HEK293 (cell line): ENCODE measurements at regions not wholly inside any gene's neighbourhood (a gene's known extent, or its start where the extent isn't known, plus 50 kb on each side); places are given as distances from the start of the nearest gene placed in this dataset.

ENCODE experiments used
- CTCF ChIA-PET: fragments of 350-600 bp; formaldehyde crosslinking; extraction: SDS; loops from one replicate; lab custom pipeline; 2021; ENCODE audit warnings: antibody characterized with exemption; lab: Yijun Ruan, JAX
- POLR2A ChIA-PET: fragments of 300-600 bp; formaldehyde crosslinking; extraction: SDS; loops from one replicate; lab custom pipeline; 2020; ENCODE audit warnings: antibody characterized with exemption, inconsistent platforms; lab: Yijun Ruan, JAX
- H3K27ac ChIP-seq: fragments of 200-500 bp; sonication (Bioruptor generic); 2 replicates; pipeline ENCODE4 v1.5.1; 2014; ENCODE audit warnings: low read depth, low read length, control low read depth, inconsistent platforms; ENCODE audit errors: extremely low read depth
- H3K36me3 ChIP-seq, 2 experiments: fragments of 200-500 bp in 1 of 2; sonication (Bioruptor generic) in 1 of 2; 1 replicate in 1 of 2; 2 replicates in 1 of 2; pipeline ENCODE4 v1.5.1; 2014 to 2017; ENCODE audit warnings: inconsistent platforms in 2 of 2, low read length in 2 of 2; ENCODE audit not compliant: control insufficient read depth in 2 of 2, insufficient read depth in 1 of 2
- H3K4me1 ChIP-seq: fragments of 200-500 bp; sonication (Bioruptor generic); 2 replicates; pipeline ENCODE4 v1.5.1; 2014; ENCODE audit warnings: mild to moderate bottlenecking, low read length, inconsistent platforms; ENCODE audit not compliant: control insufficient read depth, insufficient read depth
- H3K4me3 ChIP-seq: 2 replicates; pipeline ENCODE4 v1.5.1; 2011; ENCODE audit warnings: low read depth, mild to moderate bottlenecking, control low read depth, low read length, moderate library complexity
- H3K9me3 ChIP-seq: fragments of 200-500 bp; sonication (Bioruptor generic); 2 replicates; pipeline ENCODE4 v1.5.1; 2014; ENCODE audit warnings: low read depth, low read length, inconsistent platforms; ENCODE audit not compliant: control insufficient read depth, insufficient read depth
- HOXC10 ChIP-seq: sonication (generic); formaldehyde crosslinking; IDR thresholded peaks from 2 replicates; pipeline ENCODE4 v1.8.1; 2023; ENCODE audit warnings: mild to moderate bottlenecking, missing genetic modification reagents
- OSR2 ChIP-seq: fragments of 450-650 bp; formaldehyde crosslinking; IDR thresholded peaks from 2 replicates; pipeline ENCODE4 v1.5.1; 2016; ENCODE audit warnings: missing biosample characterization, missing genetic modification characterization
- PRDM1 ChIP-seq: fragments of 450-650 bp; formaldehyde crosslinking; IDR thresholded peaks from 2 replicates; pipeline ENCODE4; 2016; ENCODE audit warnings: missing biosample characterization, missing genetic modification characterization
- ZBTB8A ChIP-seq: fragments of 450-650 bp; formaldehyde crosslinking; IDR thresholded peaks from 2 replicates; pipeline ENCODE4 v1.5.1; 2016; ENCODE audit warnings: missing biosample characterization, missing genetic modification characterization
- ZNF10 ChIP-seq: fragments of 450-650 bp; formaldehyde crosslinking; IDR thresholded peaks from 2 replicates; pipeline ENCODE4 v1.5.1; 2017; ENCODE audit warnings: missing biosample characterization, missing genetic modification characterization
- ZNF140 ChIP-seq: fragments of 450-650 bp; formaldehyde crosslinking; IDR thresholded peaks from 2 replicates; pipeline ENCODE4 v1.5.1; 2016; ENCODE audit warnings: missing biosample characterization, missing genetic modification characterization
- ZNF146 ChIP-seq: fragments of 450-650 bp; formaldehyde crosslinking; IDR thresholded peaks from 2 replicates; pipeline ENCODE4 v1.5.1; 2016; ENCODE audit warnings: missing biosample characterization, missing genetic modification characterization
- ZNF169 ChIP-seq: fragments of 450-650 bp; formaldehyde crosslinking; IDR thresholded peaks from 2 replicates; pipeline ENCODE4 v1.5.1; 2016; ENCODE audit warnings: missing biosample characterization, missing genetic modification characterization
- ZNF24 ChIP-seq: fragments of 450-650 bp; formaldehyde crosslinking; IDR thresholded peaks from 2 replicates; pipeline ENCODE4 v1.5.1; 2016; ENCODE audit warnings: missing biosample characterization, missing genetic modification characterization
- ZNF311 ChIP-seq: fragments of 450-650 bp; formaldehyde crosslinking; IDR thresholded peaks from 2 replicates; pipeline ENCODE4 v1.5.1; 2017; ENCODE audit warnings: missing biosample characterization, missing genetic modification characterization, borderline replicate concordance
- ZNF324 ChIP-seq: fragments of 450-650 bp; formaldehyde crosslinking; IDR thresholded peaks from 2 replicates; pipeline ENCODE4 v1.5.1; 2016; ENCODE audit warnings: missing biosample characterization, missing genetic modification characterization
- ZNF37A ChIP-seq: fragments of 450-650 bp; IDR thresholded peaks from 2 replicates; pipeline ENCODE4 v1.5.1; 2018; ENCODE audit warnings: missing biosample characterization, missing genetic modification characterization
- ZNF48 ChIP-seq: fragments of 450-650 bp; formaldehyde crosslinking; IDR thresholded peaks from 2 replicates; pipeline ENCODE4 v1.5.1; 2016; ENCODE audit warnings: missing biosample characterization, missing genetic modification characterization
- ZNF501 ChIP-seq: fragments of 450-650 bp; formaldehyde crosslinking; IDR thresholded peaks from 2 replicates; pipeline ENCODE4 v1.5.1; 2016; ENCODE audit warnings: missing biosample characterization, missing genetic modification characterization
- ZNF585B ChIP-seq: fragments of 450-650 bp; formaldehyde crosslinking; IDR thresholded peaks from 2 replicates; pipeline ENCODE4 v1.5.1; 2016; ENCODE audit warnings: missing biosample characterization, missing genetic modification characterization
- ZNF768 ChIP-seq: fragments of 450-650 bp; formaldehyde crosslinking; IDR thresholded peaks from 2 replicates; pipeline ENCODE4 v1.5.1; 2018; ENCODE audit warnings: missing biosample characterization, mild to moderate bottlenecking, missing genetic modification characterization
- ZNF791 ChIP-seq: fragments of 450-650 bp; formaldehyde crosslinking; IDR thresholded peaks from 2 replicates; pipeline ENCODE4 v1.5.1; 2016; ENCODE audit warnings: missing biosample characterization, missing genetic modification characterization
- ZNF837 ChIP-seq: fragments of 450-650 bp; formaldehyde crosslinking; IDR thresholded peaks from 2 replicates; pipeline ENCODE4 v1.5.1; 2016; ENCODE audit warnings: missing biosample characterization, missing genetic modification characterization
- TF ChIP-seq, protein P1 (sequence below): IDR thresholded peaks from 2 replicates; pipeline ENCODE4 v1.6.1; 2011; ENCODE audit warnings: mild to moderate bottlenecking, low read depth, low read length, borderline replicate concordance
- TF ChIP-seq, protein P2 (sequence below): fragments of 450-650 bp; formaldehyde crosslinking; IDR thresholded peaks from 2 replicates; pipeline ENCODE4 v1.5.1; 2016; ENCODE audit warnings: missing biosample characterization, missing genetic modification characterization
- TF ChIP-seq, protein P3 (sequence below): fragments of 450-650 bp; formaldehyde crosslinking; IDR thresholded peaks from 2 replicates; pipeline ENCODE4 v1.5.1; 2017; ENCODE audit warnings: missing biosample characterization, missing genetic modification characterization
- TF ChIP-seq, protein P4 (sequence below): fragments of 450-650 bp; formaldehyde crosslinking; IDR thresholded peaks from 2 replicates; pipeline ENCODE4 v1.5.1; 2016; ENCODE audit warnings: missing biosample characterization, missing genetic modification characterization

DNA sequence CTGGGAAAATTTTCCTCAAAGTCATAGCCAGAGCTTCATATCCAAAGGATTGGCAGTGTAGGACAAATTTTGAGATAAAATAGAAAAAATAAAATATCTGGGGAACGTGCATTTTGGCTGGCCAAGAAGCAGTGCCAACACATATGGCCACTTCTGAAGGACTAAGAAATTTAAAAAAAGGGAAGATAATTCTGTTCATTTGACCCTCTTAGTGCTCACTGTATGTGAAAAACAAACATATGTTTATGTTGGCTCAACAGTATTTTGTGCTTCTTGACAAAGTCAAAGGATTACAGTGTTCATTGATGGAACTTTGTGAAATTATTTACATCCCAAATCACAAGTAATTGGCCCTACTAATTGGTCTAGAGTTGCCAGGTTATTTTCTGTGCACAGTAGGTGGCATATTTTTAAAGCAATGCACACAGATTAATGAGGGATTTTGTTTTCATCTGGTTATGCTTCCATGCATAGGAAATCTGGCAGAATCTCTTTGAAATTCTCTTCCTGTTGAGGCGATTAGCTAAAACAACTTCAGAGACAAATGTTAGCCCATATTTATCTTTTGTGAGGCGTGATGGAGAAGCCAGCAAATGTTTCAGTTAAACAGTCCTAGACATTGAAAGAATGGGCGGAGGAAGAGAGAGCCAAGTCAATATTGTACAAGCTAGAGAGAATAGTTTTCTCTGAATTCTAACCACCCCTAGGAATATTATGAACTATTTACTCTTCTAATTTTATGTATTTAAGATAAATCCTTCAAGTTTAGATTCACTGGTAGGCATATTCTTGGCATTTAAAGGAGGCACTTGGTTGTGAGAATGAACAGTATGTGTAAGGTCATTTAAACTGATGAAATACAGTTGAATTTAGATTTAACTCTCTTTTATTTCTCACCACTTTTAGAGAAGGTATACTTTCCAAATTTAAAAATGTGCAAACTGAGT lies 237.7 kb upstream of the MBL2 start (continued):
- TF ChIP-seq ZNF24 (tag by site-specific recombination) (no peak), ZNF768 (tag by site-specific recombination) (no peak)
- TF ChIP-seq, protein P1, sequence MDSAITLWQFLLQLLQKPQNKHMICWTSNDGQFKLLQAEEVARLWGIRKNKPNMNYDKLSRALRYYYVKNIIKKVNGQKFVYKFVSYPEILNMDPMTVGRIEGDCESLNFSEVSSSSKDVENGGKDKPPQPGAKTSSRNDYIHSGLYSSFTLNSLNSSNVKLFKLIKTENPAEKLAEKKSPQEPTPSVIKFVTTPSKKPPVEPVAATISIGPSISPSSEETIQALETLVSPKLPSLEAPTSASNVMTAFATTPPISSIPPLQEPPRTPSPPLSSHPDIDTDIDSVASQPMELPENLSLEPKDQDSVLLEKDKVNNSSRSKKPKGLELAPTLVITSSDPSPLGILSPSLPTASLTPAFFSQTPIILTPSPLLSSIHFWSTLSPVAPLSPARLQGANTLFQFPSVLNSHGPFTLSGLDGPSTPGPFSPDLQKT, result no peak

DNA sequence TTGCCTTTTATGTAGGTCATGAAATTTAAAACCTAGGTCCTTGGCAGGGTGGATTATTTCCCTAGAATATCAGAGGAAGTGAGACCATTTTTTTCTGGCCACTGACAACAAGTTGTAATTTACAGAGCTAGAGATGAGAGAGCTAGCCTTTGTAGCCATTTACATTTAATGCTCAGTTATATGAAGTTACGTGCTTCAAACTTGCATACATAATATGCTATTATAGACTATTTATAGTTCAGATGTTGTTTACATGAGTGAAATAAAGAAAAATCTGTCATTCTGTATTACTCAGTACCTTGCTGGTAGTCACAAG lies 234.9 kb upstream of the MBL2 start:
- Histone ChIP-seq H3K4me3 (no peak overlapping the region), H3K4me1 (no peaks in the 10 kb centered on the region), H3K27ac (no peak overlapping the region), H3K9me3 (no peaks in the 10 kb centered on the region), H3K36me3 (no peaks in the 10 kb centered on the region)
- ChIA-PET CTCF (interaction anchor here (0.6 to 0.7 kb wide), 2 partner anchors 1249 to 1429 kb away, joined by 3 to 4 read pairs; no protein-coding TSS in a partner anchor), POLR2A (no interaction called here)
- TF ChIP-seq ZNF48 (tag by site-specific recombination) (no peak), ZNF146 (no peak), ZNF585B (tag by site-specific recombination) (no peak), ZNF837 (tag by site-specific recombination) (no peak), ZBTB8A (tag by site-specific recombination) (no peak), ZNF791 (no peak), ZNF324 (tag by site-specific recombination) (no peak), ZNF501 (tag by site-specific recombination) (no peak), ZNF140 (tag by site-specific recombination) (no peak), OSR2 (tag by site-specific recombination) (no peak), ZNF10 (tag by site-specific recombination) (no peak), ZNF37A (tag by site-specific recombination) (no peak), HOXC10 (CRISPR knock-in tag) (no peak)
- TF ChIP-seq, protein P2, sequence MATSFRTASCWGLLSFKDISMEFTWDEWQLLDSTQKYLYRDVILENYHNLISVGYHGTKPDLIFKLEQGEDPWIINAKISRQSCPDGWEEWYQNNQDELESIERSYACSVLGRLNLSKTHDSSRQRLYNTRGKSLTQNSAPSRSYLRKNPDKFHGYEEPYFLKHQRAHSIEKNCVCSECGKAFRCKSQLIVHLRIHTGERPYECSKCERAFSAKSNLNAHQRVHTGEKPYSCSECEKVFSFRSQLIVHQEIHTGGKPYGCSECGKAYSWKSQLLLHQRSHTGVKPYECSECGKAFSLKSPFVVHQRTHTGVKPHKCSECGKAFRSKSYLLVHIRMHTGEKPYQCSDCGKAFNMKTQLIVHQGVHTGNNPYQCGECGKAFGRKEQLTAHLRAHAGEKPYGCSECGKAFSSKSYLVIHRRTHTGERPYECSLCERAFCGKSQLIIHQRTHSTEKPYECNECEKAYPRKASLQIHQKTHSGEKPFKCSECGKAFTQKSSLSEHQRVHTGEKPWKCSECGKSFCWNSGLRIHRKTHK, result no peak
- TF ChIP-seq, protein P3, sequence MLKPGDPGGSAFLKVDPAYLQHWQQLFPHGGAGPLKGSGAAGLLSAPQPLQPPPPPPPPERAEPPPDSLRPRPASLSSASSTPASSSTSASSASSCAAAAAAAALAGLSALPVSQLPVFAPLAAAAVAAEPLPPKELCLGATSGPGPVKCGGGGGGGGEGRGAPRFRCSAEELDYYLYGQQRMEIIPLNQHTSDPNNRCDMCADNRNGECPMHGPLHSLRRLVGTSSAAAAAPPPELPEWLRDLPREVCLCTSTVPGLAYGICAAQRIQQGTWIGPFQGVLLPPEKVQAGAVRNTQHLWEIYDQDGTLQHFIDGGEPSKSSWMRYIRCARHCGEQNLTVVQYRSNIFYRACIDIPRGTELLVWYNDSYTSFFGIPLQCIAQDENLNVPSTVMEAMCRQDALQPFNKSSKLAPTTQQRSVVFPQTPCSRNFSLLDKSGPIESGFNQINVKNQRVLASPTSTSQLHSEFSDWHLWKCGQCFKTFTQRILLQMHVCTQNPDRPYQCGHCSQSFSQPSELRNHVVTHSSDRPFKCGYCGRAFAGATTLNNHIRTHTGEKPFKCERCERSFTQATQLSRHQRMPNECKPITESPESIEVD (tag by site-specific recombination), result no peak

DNA sequence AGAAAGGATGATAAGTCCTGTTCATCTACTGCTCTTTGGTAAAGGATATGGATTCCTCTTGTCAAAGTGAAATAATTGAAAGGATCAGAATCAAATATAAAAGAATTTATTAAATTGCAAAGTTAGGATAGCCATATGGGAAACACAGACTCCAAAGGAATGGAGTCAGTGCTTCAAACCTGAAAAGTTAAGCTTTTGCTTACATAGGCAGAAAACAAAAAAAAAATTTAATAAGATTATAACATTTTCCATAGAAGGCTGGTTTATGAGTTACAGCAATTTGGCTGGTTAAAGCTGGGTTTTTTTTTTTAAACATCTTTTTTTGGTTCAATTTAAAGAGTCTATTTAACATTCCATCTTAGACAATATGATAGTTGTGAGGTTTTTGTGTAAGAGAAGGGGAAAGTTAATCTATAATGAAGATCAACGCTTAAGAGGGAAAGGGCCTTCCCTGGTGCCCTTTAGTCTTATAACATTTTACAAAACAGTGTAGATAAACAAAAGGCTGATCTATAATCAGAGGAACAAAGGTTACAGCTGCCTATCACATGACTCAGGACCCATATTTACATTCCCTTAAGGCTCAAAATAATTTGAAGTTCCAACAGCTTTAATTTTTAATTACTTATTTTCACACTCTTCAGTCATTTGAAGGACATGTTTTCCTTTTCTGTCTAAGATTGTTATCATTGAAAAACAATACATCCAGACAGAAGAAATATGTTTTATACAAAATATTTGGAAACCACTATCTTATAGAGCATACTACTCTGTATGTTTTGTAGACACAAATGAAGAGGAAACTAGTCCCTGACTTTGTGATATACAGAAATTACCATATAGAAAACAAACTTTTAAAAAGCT lies 234.3 kb upstream of the MBL2 start:
- POLR2A ChIA-PET, result no interaction called here
- no peaks in the 10 kb centered on the region for H3K36me3 ChIP-seq
- H3K9me3 ChIP-seq, result no peaks in the 10 kb centered on the region
- no peak overlapping the region for H3K27ac ChIP-seq
- H3K4me3 ChIP-seq, result no peak overlapping the region
- H3K4me1 ChIP-seq, result no peaks in the 10 kb centered on the region
- TF ChIP-seq HOXC10 (CRISPR knock-in tag), result no peak
- TF ChIP-seq ZNF311 (tag by site-specific recombination), result no peak
- TF ChIP-seq PRDM1 (tag by site-specific recombination), result no peak
- TF ChIP-seq, protein P4, sequence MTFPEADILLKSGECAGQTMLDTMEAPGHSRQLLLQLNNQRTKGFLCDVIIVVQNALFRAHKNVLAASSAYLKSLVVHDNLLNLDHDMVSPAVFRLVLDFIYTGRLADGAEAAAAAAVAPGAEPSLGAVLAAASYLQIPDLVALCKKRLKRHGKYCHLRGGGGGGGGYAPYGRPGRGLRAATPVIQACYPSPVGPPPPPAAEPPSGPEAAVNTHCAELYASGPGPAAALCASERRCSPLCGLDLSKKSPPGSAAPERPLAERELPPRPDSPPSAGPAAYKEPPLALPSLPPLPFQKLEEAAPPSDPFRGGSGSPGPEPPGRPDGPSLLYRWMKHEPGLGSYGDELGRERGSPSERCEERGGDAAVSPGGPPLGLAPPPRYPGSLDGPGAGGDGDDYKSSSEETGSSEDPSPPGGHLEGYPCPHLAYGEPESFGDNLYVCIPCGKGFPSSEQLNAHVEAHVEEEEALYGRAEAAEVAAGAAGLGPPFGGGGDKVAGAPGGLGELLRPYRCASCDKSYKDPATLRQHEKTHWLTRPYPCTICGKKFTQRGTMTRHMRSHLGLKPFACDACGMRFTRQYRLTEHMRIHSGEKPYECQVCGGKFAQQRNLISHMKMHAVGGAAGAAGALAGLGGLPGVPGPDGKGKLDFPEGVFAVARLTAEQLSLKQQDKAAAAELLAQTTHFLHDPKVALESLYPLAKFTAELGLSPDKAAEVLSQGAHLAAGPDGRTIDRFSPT (tag by site-specific recombination), result no peak
- TF ChIP-seq ZNF169 (tag by site-specific recombination), result no peak
- CTCF ChIA-PET, result interaction anchor here (0.6 to 0.7 kb wide), 2 partner anchors 63 to 361 kb away, joined by 3 read pairs; no protein-coding TSS in a partner anchor
